Esophagus muscularis mucosa (tissue), 4 donors: ENCODE measurements at regions not wholly inside any gene's neighbourhood (a gene's known extent, or its start where the extent isn't known, plus 50 kb on each side); places are given as distances from the start of the nearest gene placed in this dataset.

ENCODE experiments used
- CTCF ChIP-seq, 3 experiments: fragments of 200-600 bp in 2 of 3; fragments of 450-650 bp in 1 of 3; sonication (generic) in 2 of 3; IDR thresholded peaks; one replicate each; pipeline ENCODE4 v1.5.1; 2017 to 2019; ENCODE audit warnings: antibody characterized with exemption in 3 of 3, mild to moderate bottlenecking in 2 of 3, moderate library complexity in 1 of 3
- EP300 ChIP-seq: sonication (generic); formaldehyde crosslinking; IDR thresholded peaks from one replicate; pipeline ENCODE4 v1.6.1; 2017; ENCODE audit warnings: antibody characterized with exemption
- POLR2A ChIP-seq: fragments of 450-650 bp; IDR thresholded peaks from one replicate; pipeline ENCODE4 v1.6.1; 2017; ENCODE audit warnings: antibody characterized with exemption, moderate library complexity, mild to moderate bottlenecking, low read depth
- POLR2AphosphoS5 ChIP-seq, 2 donors: sonication (generic); formaldehyde crosslinking; IDR thresholded peaks; one replicate each; pipeline ENCODE4 v1.6.1; 2017; ENCODE audit warnings: antibody characterized with exemption in 2 of 2

GRCh38 chr10:57224811-57225210, 863.8 kb upstream of the ZWINT start:
- TF ChIP-seq CTCF (IDR thresholded peaks at IDR 0.05) (no peak), EP300 (no peak), POLR2AphosphoS5 (IDR thresholded peaks at IDR 0.05) (no peak), POLR2A (no peak)
